ENCODE measurements at regions not wholly inside any gene's neighbourhood (a gene's known extent, or its start where the extent isn't known, plus 50 kb on each side); places are given as distances from the start of the nearest gene placed in this dataset.
"Not testable (repeated sequence)": the region's sequence is repeated elsewhere in the genome, so short reads cannot be mapped to it uniquely, and the experiment has no call there.

DNA sequence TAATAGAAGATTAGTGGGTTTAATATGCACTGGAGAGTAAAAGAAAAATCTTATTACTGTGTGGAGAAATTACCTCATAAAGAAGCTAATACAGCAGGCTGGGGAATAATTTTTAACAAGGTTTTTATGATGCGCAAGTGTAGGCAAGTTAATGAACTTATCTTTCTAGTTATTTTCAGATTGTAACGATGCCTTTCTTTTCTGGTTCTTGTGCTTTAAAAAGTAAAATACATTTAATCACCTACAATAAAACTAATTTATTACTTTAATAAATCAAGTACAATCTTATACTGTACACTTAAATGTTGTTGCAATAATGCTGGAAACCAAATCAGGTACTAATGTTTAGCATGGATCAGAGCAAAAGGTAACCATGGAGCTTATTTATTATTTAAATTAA lies 266.6 kb downstream of the ZIC1 start:
- DNase-seq, result no peak

DNA sequence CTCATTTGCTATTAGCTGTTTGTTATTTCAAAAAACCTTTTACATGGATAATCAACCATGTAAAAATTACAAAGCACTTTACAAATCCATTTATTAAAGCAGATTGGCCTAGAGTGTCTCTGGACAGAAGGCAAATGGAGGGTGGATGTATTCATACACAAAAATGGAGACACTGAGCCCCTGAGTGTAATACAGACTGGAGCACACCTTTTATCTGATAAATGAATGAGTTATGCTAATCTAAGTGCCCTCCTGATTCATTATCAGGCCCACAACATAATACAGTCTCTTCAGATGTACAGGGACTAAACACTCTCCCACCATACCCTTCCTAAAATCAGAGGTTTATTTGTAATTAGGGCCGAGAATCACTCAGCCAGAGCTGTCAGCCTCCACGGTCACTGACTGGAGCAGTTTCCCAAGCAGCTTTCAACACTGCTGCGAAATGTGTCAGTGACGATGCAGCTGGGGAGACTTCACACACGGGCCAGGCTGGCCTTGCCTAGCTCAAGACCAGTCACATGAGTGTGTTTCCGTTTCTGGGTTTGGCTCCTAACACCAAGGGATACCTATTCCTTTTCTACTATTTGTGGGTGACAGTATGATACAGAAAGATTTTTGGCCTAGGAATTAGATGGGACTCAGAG lies 271.8 kb downstream of the ZIC1 start:
- DNase-seq, result no peak

- no peak for DNase-seq
Measured at GRCh38 chr3:147688868-147689267, 279.7 kb downstream of the ZIC1 start.

DNA sequence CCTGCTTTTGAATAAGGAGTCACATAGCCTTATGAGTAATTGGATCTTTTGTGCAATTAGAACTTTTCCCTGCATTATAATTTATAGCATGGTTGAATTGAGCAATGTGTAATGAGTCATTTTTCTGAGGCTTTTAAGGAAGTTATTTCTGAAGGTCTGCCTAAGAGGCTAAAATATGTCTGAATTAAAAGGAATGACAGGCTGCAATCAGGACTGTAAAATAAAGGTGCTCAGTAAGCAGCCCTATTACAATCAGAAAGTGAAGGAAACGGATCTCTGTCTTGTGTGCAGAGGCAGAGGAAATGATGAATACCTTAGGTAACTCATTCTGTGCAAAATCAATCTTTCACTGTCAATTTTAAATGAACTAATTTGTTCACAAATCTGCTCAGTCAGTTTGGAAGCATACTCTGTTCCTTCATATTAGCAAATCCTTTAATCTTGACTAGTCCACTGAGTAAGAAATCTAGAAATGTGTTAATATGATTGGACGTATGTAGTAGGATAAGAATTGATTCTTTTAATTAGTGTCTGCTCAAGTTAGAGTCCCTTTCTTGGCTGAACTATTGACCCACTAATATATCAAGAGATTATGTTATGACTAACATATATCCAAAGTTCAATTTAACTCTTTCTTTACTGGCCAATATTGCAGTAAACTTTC lies 290.1 kb downstream of the ZIC1 start:
- DNase-seq, result no peak

DNA sequence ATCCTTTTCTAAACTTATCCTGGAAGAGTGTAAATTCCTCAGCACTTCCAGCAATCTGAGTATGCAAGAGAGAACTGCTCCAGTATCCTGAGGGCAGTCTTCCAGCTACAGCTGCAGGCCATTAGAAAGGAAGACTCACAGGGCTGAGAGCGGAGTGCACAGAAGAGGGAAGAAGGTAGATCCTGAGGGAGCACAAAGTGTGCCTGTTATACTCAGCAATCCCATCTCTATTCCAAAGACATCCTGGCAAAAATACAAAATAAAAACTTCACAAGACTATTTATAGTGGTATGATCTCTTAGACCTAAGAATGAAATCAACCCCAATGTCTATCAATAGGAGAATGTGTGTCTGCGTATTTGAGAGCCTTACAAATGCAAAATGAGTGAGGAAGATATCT lies 292.0 kb downstream of the ZIC1 start:
- DNase-seq, result no peak

DNA sequence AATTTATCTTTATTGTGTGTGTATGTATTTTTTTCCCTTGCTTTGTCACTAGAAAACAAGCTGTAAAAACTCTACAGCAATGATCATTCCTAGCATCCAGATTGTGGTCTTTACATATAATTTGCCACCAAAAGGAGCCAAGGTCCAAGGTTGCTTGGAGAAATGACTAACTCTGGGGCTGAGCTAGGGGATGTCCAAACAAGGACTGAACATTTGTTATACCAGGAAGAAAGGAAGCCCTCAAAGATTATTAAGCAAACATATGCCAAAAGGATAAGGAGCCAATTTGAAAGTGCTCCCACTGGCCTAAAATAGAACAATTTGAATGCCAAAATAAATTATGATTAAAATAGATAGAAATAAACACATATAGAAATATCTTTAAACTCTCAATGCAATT lies 293.3 kb downstream of the ZIC1 start:
- no peak for DNase-seq

DNA sequence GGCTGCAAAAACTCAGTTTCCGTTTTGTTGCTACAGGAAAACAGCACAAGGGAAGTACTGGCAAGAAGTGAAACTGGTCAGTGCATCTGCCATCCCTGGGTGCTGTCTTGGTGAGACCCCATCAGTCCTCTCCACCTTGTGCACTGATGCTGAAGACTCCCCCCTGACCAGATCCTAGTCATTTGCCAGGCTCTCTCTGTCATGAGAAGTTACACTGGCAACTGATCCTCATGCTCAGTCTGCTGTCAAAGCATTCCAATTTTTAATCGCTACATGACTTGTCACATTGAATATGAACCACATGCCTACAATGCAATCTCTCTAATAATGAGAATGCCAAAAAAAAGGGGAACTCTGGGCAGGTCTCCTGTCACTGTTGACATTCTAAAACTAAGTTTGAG lies 296.5 kb downstream of the ZIC1 start:
- no peak for DNase-seq

GRCh38 chr3:147710753-147711152 lies 301.6 kb downstream of the ZIC1 start:
- DNase-seq, result not testable (repeated sequence)

GRCh38 chr3:147712357-147712756 lies 303.2 kb downstream of the ZIC1 start:
- no peak for DNase-seq

- not testable (repeated sequence) for DNase-seq
Measured at GRCh38 chr3:147712758-147713157, 303.6 kb downstream of the ZIC1 start.

GRCh38 chr3:147713234-147714133 lies 304.3 kb downstream of the ZIC1 start:
- no peak for DNase-seq

DNA sequence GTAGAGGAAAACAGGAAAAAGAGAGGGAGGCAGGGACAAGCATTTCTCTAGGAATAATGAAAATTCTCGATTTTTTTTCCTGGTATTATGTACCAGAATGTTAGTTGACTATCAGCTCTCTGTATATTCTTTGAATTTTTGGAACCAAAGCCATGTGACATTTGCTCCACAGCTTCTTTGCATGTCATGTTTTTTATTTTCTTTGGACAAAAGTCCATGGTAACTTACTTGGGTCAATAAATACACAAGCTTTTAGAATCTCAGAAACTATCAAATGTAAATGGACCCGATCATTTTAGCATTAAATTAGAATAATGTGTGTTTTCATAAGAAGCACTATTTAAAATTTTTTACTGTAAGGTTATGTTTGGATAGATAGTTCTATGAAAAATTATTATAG lies 320.5 kb downstream of the ZIC1 start:
- DNase-seq, result no peak

DNA sequence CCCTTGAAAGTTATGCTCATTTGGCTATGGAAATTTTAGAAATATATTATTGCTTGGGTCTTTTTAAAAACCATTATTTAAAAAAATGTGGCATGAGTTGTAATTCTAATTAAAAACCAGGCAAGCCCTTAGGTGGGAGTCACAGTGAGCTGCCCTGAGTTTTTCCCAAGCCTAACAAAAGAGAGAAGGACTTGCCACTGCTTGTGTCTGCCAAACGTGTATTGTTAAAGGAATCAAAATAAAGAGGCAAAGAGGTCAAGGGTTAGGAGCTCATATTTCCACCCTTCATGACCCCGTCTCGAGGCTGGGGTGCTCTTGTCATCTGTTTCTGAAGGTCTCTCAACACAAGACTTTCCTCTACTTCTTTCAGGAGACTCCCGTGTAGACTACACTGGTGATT lies 321.1 kb downstream of the ZIC1 start:
- DNase-seq, result no peak

DNA sequence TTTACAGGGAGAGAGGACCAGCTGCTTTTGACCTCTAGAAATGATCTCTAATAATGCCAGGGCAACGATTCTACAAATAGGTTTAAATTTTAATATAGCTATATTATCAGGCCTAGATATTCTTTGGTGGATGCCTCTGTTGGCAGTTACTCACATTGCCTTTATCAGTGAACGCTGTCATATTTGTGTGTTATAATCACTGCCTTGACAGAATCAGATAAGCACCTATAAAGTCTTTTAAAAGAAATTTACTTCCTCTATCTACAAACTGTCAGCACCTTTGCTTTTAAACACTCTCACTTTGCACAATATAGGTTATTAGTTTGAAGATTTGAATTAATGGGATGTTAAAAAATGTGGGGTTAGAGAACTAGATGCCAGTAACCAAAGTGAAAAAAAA lies 324.1 kb downstream of the ZIC1 start:
- no peak for DNase-seq

GRCh38 chr3:147735616-147736015 lies 326.5 kb downstream of the ZIC1 start:
- DNase-seq, result no peak

GRCh38 chr3:147736226-147736625 lies 327.1 kb downstream of the ZIC1 start:
- DNase-seq, result no peak

GRCh38 chr3:147737376-147737775 lies 328.2 kb downstream of the ZIC1 start:
- no peak for DNase-seq

GRCh38 chr3:147740928-147741327 lies 331.8 kb downstream of the ZIC1 start:
- no peak for DNase-seq

DNA sequence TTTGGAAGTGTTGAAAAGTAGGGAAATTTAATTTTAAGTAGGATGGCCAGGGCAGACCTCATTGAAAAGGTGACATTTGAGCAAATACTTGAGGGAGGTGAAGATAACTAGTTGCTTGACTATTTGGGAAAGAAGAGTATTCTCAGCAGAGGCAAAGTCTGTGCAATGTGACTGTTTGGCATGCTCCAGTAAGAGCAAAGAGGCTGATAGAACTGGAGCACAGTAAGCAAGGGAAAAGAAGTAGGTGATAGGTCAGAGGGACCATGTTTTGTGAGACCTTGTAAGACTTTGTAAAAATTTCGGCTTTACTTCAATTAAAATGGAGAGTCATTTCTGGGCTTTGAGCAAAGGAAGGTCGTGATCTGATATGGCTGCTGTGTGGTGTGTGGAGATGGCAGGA lies 335.8 kb downstream of the ZIC1 start:
- no peak for DNase-seq

GRCh38 chr3:147755310-147755709 lies 346.1 kb downstream of the ZIC1 start:
- no peak for DNase-seq

DNA sequence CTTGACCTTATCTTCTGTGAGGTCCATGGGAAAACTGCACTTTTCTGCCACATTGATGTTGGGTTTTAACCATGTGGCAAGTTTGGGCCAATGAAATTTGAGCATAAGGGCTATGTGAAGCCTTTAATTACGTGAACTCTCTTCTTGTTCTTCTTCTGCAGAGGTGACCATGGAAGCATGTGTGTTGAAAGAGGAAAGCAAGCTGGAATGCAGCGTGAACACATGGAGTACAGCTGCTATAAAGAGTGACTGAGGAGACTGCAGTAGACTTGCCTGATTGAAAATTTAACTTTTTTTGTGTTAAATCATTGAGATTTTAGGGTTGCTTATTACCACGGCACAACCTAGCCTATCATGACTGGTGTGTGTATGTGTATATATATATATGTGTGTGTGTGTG lies 347.3 kb downstream of the ZIC1 start:
- DNase-seq, result no peak

DNA sequence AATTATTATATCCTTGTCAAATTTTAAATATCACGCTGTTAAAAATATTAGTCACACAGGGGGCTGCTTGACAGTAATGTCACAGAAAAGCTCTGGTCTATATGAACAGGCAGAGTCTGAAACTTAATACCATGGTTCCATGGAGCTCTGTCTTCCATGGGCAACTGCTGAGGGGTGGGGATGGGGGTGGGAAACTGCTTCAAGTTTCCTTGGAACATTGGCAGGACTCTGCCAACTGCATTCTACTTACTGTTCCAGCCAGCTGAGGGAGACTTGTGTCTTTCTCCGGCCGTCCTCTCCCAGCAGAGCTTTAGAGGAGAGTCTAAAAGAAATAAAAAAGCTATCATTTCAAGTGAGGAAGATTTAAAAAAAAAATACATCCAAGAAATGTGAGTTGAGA lies 348.7 kb downstream of the ZIC1 start:
- DNase-seq, result no peak

GRCh38 chr3:147758771-147759170 lies 349.6 kb downstream of the ZIC1 start:
- no peak for DNase-seq

DNA sequence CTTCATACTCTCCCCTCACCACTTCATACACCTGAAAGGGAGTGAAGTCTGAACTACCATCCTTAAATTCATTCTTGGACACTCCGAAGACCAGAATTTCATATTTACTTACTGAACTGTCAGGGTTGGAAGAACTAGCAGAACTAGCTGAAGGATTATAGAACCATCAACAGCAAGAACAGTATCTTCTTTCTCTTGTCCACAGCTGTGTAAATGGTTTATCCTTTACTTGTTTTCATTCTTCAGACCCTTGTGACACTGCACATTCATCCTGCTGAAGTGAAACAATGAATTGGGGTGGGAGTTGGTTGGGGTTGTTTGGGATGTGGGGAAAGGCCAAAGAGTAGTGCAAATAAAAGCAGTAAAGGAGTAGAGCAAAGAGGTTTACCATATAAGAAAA lies 350.9 kb downstream of the ZIC1 start:
- no peak for DNase-seq
